Transverse colon (tissue), 4 donors: ENCODE measurements at regions not wholly inside any gene's neighbourhood (a gene's known extent, or its start where the extent isn't known, plus 50 kb on each side); places are given as distances from the start of the nearest gene placed in this dataset.

Experiments
- DNase-seq: peaks from one replicate; pipeline ENCODE4 v3.0.0-alpha.2; 2019
- H3K27ac ChIP-seq, 4 donors: fragments of 200-600 bp; sonication (generic); 2 replicates each; pipeline ENCODE4 v1.5.1; 2016 to 2018; ENCODE audit warnings: inconsistent platforms in 4 of 4
- H3K27me3 ChIP-seq: fragments of 200-600 bp; sonication (generic); 2 replicates; pipeline ENCODE4 v1.5.1; 2017; ENCODE audit warnings: inconsistent platforms
- H3K36me3 ChIP-seq, 4 donors: fragments of 200-600 bp; sonication (generic); 2 replicates each; pipeline ENCODE4 v1.5.1; 2017 to 2019; ENCODE audit warnings: inconsistent platforms in 4 of 4
- H3K4me1 ChIP-seq, 4 donors: fragments of 200-600 bp; sonication (generic); 2 replicates each; pipeline ENCODE4 v1.5.1; 2017 to 2020; ENCODE audit warnings: inconsistent platforms in 4 of 4
- H3K4me3 ChIP-seq, 4 donors: fragments of 200-600 bp; sonication (generic); 1 replicate in 1 of 4; 2 replicates in 3 of 4; pipeline versions ENCODE4 v1.5.1 to v1.6.1; 2017 to 2019; ENCODE audit warnings: inconsistent platforms in 4 of 4
- H3K9me3 ChIP-seq, 2 donors: fragments of 200-600 bp; sonication (generic); 2 replicates each; pipeline ENCODE4 v1.5.1; 2017 to 2019; ENCODE audit warnings: inconsistent platforms in 2 of 2
- CTCF ChIP-seq, 5 experiments: fragments of 200-600 bp in 3 of 5; fragments of 450-650 bp in 2 of 5; sonication (generic) in 3 of 5; IDR thresholded peaks; 1 replicate in 2 of 5; 2 replicates in 3 of 5; pipeline ENCODE4 v1.5.1; 2016 to 2017; ENCODE audit warnings: antibody characterized with exemption in 5 of 5, inconsistent platforms in 3 of 5, mild to moderate bottlenecking in 2 of 5, moderate library complexity in 1 of 5
- EP300 ChIP-seq: sonication (generic); formaldehyde crosslinking; IDR thresholded peaks from one replicate; pipeline ENCODE4 v1.6.1; 2017; ENCODE audit warnings: antibody characterized with exemption, low read depth
- POLR2A ChIP-seq: fragments of 450-650 bp; IDR thresholded peaks from one replicate; pipeline ENCODE4 v1.6.1; 2016; ENCODE audit warnings: antibody characterized with exemption, mild to moderate bottlenecking, moderate library complexity
- POLR2AphosphoS5 ChIP-seq, 3 donors: sonication (generic); formaldehyde crosslinking; IDR thresholded peaks; one replicate each; pipeline ENCODE4 v1.6.1; 2016; ENCODE audit warnings: antibody characterized with exemption in 3 of 3
- WGBS, 2 donors: methylation state at CpG; one replicate each; pipeline ENCODE4 v1.1.5; 2018; ENCODE audit warnings: low coverage in 1 of 2; 5-methylcytosine and 5-hydroxymethylcytosine counted together
- in situ Hi-C, 4 donors: fragments of 200-750 bp; cut with MboI; loops; one replicate each; pipeline versions ENCODE4 v1.15.0 to v1.15.1; 2017; ENCODE audit warnings: low sequenced_read_pairs in 3 of 4, low pct_ligation_motif_present in 1 of 4, low pct_unique_long_range_greater_than_20kb in 1 of 4
- intact Hi-C: fragments of 100-400 bp; cut with DNase I; formaldehyde crosslinking; loops from one replicate; pipeline ENCODE4 v1.15.1; 2023; ENCODE audit warnings: low total_unique reads

- Histone ChIP-seq H3K36me3 (no peaks in the 10 kb centered on the region), H3K4me1 (no peaks in the 10 kb centered on the region), H3K4me3 (no peak overlapping the region), H3K9me3 (no peaks in the 10 kb centered on the region), H3K27me3 (no peaks in the 10 kb centered on the region), H3K27ac (no peak overlapping the region)
- TF ChIP-seq CTCF (IDR thresholded peaks at IDR 0.05) (no peak), POLR2A (no peak), EP300 (no peak), POLR2AphosphoS5 (IDR thresholded peaks at IDR 0.05) (no peak)
- WGBS, 2 donors: 69% methylated on average over 1 of the region's 1 CpG; no CpG with 5 or more reads in 1 of the 2 donors
- DNase-seq: no peak
- intact Hi-C loops (loop anchor here (5.0 kb wide), 1 partner anchor 602 kb away; no protein-coding TSS in a partner anchor), in situ Hi-C loops (loop anchor here (5.0 to 25.0 kb wide), 5 partner anchors 430 to 787 kb away; no protein-coding TSS in a partner anchor)
These were observed 411.8 kb downstream of the KCTD12 start for GRCh38 chr13:76474356-76474755.

- intact Hi-C loops: loop anchor here (5.0 kb wide), 1 partner anchor 601 kb away; no protein-coding TSS in a partner anchor
These were observed 412.6 kb downstream of the KCTD12 start for GRCh38 chr13:76473552-76474134.

GRCh38 chr13:76472916-76473315, 413.3 kb downstream of the KCTD12 start:
- no peaks in the 10 kb centered on the region for H3K27me3 ChIP-seq
- no peak overlapping the region for H3K4me3 ChIP-seq
- H3K36me3 ChIP-seq: no peaks in the 10 kb centered on the region
- H3K27ac ChIP-seq: no peak overlapping the region
- no peaks in the 10 kb centered on the region for H3K9me3 ChIP-seq
- WGBS, 2 donors: 59 to 76% methylated on average over 2 of the region's 2 CpGs
- no peaks in the 10 kb centered on the region for H3K4me1 ChIP-seq
- TF ChIP-seq CTCF (IDR thresholded peaks at IDR 0.05): no peak
- no peak for TF ChIP-seq POLR2AphosphoS5 (IDR thresholded peaks at IDR 0.05)
- no peak for TF ChIP-seq EP300
- TF ChIP-seq POLR2A: no peak
- intact Hi-C loops: loop anchor here (5.0 kb wide), 1 partner anchor 601 kb away; no protein-coding TSS in a partner anchor
- DNase-seq: no peak
- in situ Hi-C loops: loop anchor here (5.0 to 25.0 kb wide), 5 partner anchors 432 to 786 kb away; no protein-coding TSS in a partner anchor

More at GRCh38 chr13:76473552-76474134, 412.6 kb downstream of the KCTD12 start:
- TF ChIP-seq CTCF (IDR thresholded peaks at IDR 0.05) (peak; percentile 84 to 92 (median 85)), EP300 (no peak)
- no peaks in the 10 kb centered on the region for H3K36me3 ChIP-seq
- H3K4me1 ChIP-seq: no peaks in the 10 kb centered on the region
- peak; percentile 73 for DNase-seq
- H3K4me3 ChIP-seq: no peak overlapping the region
- H3K9me3 ChIP-seq: no peaks in the 10 kb centered on the region
- in situ Hi-C loops: loop anchor here (5.0 to 25.0 kb wide), 5 partner anchors 431 to 786 kb away; no protein-coding TSS in a partner anchor
- H3K27ac ChIP-seq: no peak overlapping the region
- H3K27me3 ChIP-seq: no peaks in the 10 kb centered on the region

- WGBS, 2 donors: 52 to 78% methylated on average over 1 of the region's 1 CpG
- H3K27ac ChIP-seq: no peak overlapping the region
- no peaks in the 10 kb centered on the region for H3K9me3 ChIP-seq
- no peaks in the 10 kb centered on the region for H3K27me3 ChIP-seq
- intact Hi-C loops: loop anchor here (5.0 kb wide), 1 partner anchor 599 kb away; no protein-coding TSS in a partner anchor
- H3K4me3 ChIP-seq: no peak overlapping the region
- no peak for TF ChIP-seq EP300
- TF ChIP-seq CTCF (IDR thresholded peaks at IDR 0.05): no peak
- TF ChIP-seq POLR2AphosphoS5 (IDR thresholded peaks at IDR 0.05): no peak
- no peak for TF ChIP-seq POLR2A
- no peak for DNase-seq
- H3K4me1 ChIP-seq: no peaks in the 10 kb centered on the region
- in situ Hi-C loops: loop anchor here (5.0 to 25.0 kb wide), 5 partner anchors 433 to 784 kb away; no protein-coding TSS in a partner anchor
- no peaks in the 10 kb centered on the region for H3K36me3 ChIP-seq
These were observed 414.7 kb downstream of the KCTD12 start for GRCh38 chr13:76471486-76471885.
